Natural killer cell (primary cell): ENCODE measurements at regions not wholly inside any gene's neighbourhood (a gene's known extent, or its start where the extent isn't known, plus 50 kb on each side); places are given as distances from the start of the nearest gene placed in this dataset.

Experiments used
- ATAC-seq, 3 donors: fragments of 150-1000 bp in 2 of 3; fragments of 200-7000 bp in 1 of 3; cut with Tn5 transposase; 1 replicate in 1 of 3; 2 replicates in 2 of 3; pipeline ENCODE4 v1.10.0; 2021; ENCODE audit warnings: mild to moderate bottlenecking in 2 of 3, moderate library complexity in 2 of 3
- DNase-seq, 2 donors: peaks; one replicate each; pipeline versions ENCODE4 v3.0.0 to v3.0.0-alpha.2; 2013 to 2021; ENCODE audit warnings: mixed read lengths in 1 of 2
- H3K27ac ChIP-seq: one replicate; pipeline ENCODE4 v1.5.1; 2013; ENCODE audit warnings: mild to moderate bottlenecking, low read length
- H3K27me3 ChIP-seq: one replicate; pipeline ENCODE4 v1.6.1; 2013; ENCODE audit warnings: low read length; ENCODE audit not compliant: control insufficient read depth, insufficient read depth
- H3K36me3 ChIP-seq: one replicate; pipeline ENCODE4 v1.6.1; 2013; ENCODE audit warnings: low read length; ENCODE audit not compliant: control insufficient read depth, insufficient read depth
- H3K4me1 ChIP-seq: one replicate; pipeline ENCODE4 v1.6.1; 2013; ENCODE audit warnings: low read length; ENCODE audit not compliant: control insufficient read depth, insufficient read depth
- H3K4me3 ChIP-seq: one replicate; pipeline ENCODE4 v1.5.1; 2013; ENCODE audit warnings: low read length
- H3K9me3 ChIP-seq: one replicate; pipeline ENCODE4 v1.6.1; 2013; ENCODE audit warnings: low read length; ENCODE audit not compliant: control insufficient read depth, insufficient read depth
- H3K27ac Mint-ChIP-seq, 2 donors: one replicate each; pipeline ENCODE4 v1.8.0; 2022; ENCODE audit warnings: mild to moderate bottlenecking in 2 of 2, mixed read lengths in 2 of 2, moderate library complexity in 1 of 2
- H3K27me3 Mint-ChIP-seq, 2 donors: one replicate each; pipeline ENCODE4 v1.8.0; 2022; ENCODE audit warnings: low read depth in 2 of 2, mixed read lengths in 2 of 2
- H3K36me3 Mint-ChIP-seq: one replicate; pipeline ENCODE4 v1.8.0; 2022; ENCODE audit warnings: mixed read lengths
- H3K4me1 Mint-ChIP-seq, 2 donors: one replicate each; pipeline ENCODE4 v1.8.0; 2022; ENCODE audit warnings: mixed read lengths in 2 of 2
- H3K4me3 Mint-ChIP-seq: one replicate; pipeline ENCODE4 v1.8.0; 2022; ENCODE audit warnings: mild to moderate bottlenecking, moderate library complexity, mixed read lengths
- H3K9me3 Mint-ChIP-seq, 2 donors: one replicate each; pipeline ENCODE4 v1.8.0; 2022; ENCODE audit warnings: mixed read lengths in 2 of 2
- WGBS: methylation state at CpG from one replicate; pipeline ENCODE4 v1.1.7; 2013; ENCODE audit warnings: missing lambda C conversion rate; ENCODE audit not compliant: insufficient coverage; 5-methylcytosine and 5-hydroxymethylcytosine counted together
- intact Hi-C: fragments of 100-400 bp; cut with micrococcal nuclease; formaldehyde crosslinking; loops from one replicate; pipeline ENCODE4 v1.14.2; 2022
- TF ChIP-seq, protein P1 (sequence below): fragments of 200-600 bp; IDR thresholded peaks from one replicate; pipeline ENCODE4 v1.8.0; 2022; ENCODE audit warnings: antibody characterized with exemption

DNA sequence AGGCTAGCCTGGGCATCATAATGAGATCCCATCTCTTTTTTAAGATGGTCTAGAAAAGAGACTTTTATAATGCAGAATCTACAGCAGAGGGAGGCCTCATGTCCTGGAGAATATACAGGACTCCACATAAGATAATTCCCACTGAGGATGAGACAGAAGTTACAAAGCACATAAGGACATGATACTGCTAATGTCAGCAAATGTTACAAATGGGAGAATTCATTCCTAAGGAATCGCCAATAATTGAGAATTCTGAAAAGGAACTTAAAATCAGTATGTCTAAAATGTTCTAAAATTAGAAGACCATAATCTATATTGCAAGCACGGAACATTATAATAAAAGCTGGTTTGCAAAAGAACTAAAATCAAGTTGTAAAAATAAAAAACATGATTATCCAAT lies 131.6 kb upstream of the PKDCC start:
- Histone ChIP-seq H3K27ac (no peak overlapping the region), H3K4me3 (no peak overlapping the region), H3K27me3 (no peaks in the 10 kb centered on the region), H3K9me3 (no peaks in the 10 kb centered on the region), H3K4me1 (no peaks in the 10 kb centered on the region), H3K36me3 (no peaks in the 10 kb centered on the region)
- TF ChIP-seq, protein P1, sequence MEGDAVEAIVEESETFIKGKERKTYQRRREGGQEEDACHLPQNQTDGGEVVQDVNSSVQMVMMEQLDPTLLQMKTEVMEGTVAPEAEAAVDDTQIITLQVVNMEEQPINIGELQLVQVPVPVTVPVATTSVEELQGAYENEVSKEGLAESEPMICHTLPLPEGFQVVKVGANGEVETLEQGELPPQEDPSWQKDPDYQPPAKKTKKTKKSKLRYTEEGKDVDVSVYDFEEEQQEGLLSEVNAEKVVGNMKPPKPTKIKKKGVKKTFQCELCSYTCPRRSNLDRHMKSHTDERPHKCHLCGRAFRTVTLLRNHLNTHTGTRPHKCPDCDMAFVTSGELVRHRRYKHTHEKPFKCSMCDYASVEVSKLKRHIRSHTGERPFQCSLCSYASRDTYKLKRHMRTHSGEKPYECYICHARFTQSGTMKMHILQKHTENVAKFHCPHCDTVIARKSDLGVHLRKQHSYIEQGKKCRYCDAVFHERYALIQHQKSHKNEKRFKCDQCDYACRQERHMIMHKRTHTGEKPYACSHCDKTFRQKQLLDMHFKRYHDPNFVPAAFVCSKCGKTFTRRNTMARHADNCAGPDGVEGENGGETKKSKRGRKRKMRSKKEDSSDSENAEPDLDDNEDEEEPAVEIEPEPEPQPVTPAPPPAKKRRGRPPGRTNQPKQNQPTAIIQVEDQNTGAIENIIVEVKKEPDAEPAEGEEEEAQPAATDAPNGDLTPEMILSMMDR = no peak
- WGBS = no CpG with 5 or more reads among the region's 2 CpGs
- H3K27ac Mint-ChIP-seq = no peak overlapping the region
- H3K9me3 Mint-ChIP-seq = no peaks in the 10 kb centered on the region
- no peak overlapping the region for H3K4me3 Mint-ChIP-seq
- H3K27me3 Mint-ChIP-seq = peaks cover 20 to 59% of the 10 kb centered on the region in 2 donors
- intact Hi-C loops = no loop called here
- DNase-seq = no peak
- no peak for ATAC-seq
- no peaks in the 10 kb centered on the region for H3K36me3 Mint-ChIP-seq
- H3K4me1 Mint-ChIP-seq = peaks cover 2 to 5% of the 10 kb centered on the region in 2 donors

DNA sequence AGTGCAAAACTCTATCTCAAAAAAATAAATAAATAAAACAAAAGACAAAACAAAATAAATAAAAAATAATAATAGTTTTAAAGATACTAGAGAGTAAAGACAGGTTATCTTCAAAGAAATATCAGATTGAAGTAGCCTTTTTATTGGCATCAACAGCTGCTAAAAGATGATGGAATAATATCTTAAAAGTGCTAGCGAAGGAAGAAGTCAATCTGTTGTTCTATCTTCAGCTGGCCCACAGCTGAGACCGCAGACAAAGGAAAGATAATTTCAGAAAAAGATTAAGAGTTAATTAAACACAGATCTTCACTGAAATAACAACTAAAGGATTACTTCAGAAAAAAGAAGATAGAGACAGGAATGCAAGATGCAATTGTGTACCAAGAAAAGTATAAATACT lies 130.2 kb upstream of the PKDCC start:
- Mint-ChIP-seq H3K27ac (no peak overlapping the region), H3K4me3 (no peak overlapping the region), H3K27me3 (peaks cover 15 to 50% of the 10 kb centered on the region in 2 donors), H3K36me3 (no peaks in the 10 kb centered on the region), H3K4me1 (no peaks in the 10 kb centered on the region), H3K9me3 (no peaks in the 10 kb centered on the region)
- intact Hi-C loops = no loop called here
- H3K27ac ChIP-seq = no peak overlapping the region
- TF ChIP-seq, protein P1 = no peak
- H3K4me3 ChIP-seq = no peak overlapping the region
- ATAC-seq (no peak), DNase-seq (no peak)
- 92% methylated on average over 2 of the region's 2 CpGs for WGBS
- H3K27me3 ChIP-seq = no peaks in the 10 kb centered on the region
- H3K36me3 ChIP-seq = no peaks in the 10 kb centered on the region
- no peaks in the 10 kb centered on the region for H3K4me1 ChIP-seq
- H3K9me3 ChIP-seq = no peaks in the 10 kb centered on the region

- TF ChIP-seq, protein P1 = no peak
- no peak overlapping the region for H3K27ac Mint-ChIP-seq
- Histone ChIP-seq H3K9me3 (no peaks in the 10 kb centered on the region), H3K27me3 (no peaks in the 10 kb centered on the region), H3K27ac (no peak overlapping the region), H3K36me3 (no peaks in the 10 kb centered on the region), H3K4me1 (no peaks in the 10 kb centered on the region), H3K4me3 (no peak overlapping the region)
- no peaks in the 10 kb centered on the region for H3K4me1 Mint-ChIP-seq
- ATAC-seq (no peak), DNase-seq (no peak)
- WGBS = 92% methylated on average over 3 of the region's 3 CpGs
- intact Hi-C loops = no loop called here
- H3K36me3 Mint-ChIP-seq = no peaks in the 10 kb centered on the region
- no peak overlapping the region for H3K4me3 Mint-ChIP-seq
- H3K9me3 Mint-ChIP-seq = no peaks in the 10 kb centered on the region
- peaks cover 16 to 47% of the 10 kb centered on the region in 2 donors for H3K27me3 Mint-ChIP-seq
Observed at GRCh38 chr2:41919135-41919534, 128.7 kb upstream of the PKDCC start.

- Mint-ChIP-seq H3K27ac (no peak overlapping the region), H3K27me3 (peaks cover 9 to 37% of the 10 kb centered on the region in 2 donors), H3K4me1 (no peaks in the 10 kb centered on the region), H3K36me3 (no peaks in the 10 kb centered on the region), H3K4me3 (no peak overlapping the region), H3K9me3 (no peaks in the 10 kb centered on the region)
- no peaks in the 10 kb centered on the region for H3K27me3 ChIP-seq
- no peaks in the 10 kb centered on the region for H3K4me1 ChIP-seq
- H3K4me3 ChIP-seq = no peak overlapping the region
- no peak overlapping the region for H3K27ac ChIP-seq
- 94% methylated on average over 2 of the region's 3 CpGs for WGBS
- TF ChIP-seq, protein P1 = no peak
- DNase-seq = no peak
- intact Hi-C loops = no loop called here
- no peak for ATAC-seq
- H3K36me3 ChIP-seq = no peaks in the 10 kb centered on the region
- no peaks in the 10 kb centered on the region for H3K9me3 ChIP-seq
Observed at GRCh38 chr2:41920181-41920580, 127.6 kb upstream of the PKDCC start.
